PFSK-1 (cell line): ENCODE measurements at regions not wholly inside any gene's neighbourhood (a gene's known extent, or its start where the extent isn't known, plus 50 kb on each side); places are given as distances from the start of the nearest gene placed in this dataset.

ENCODE experiments used
- FOXP2 ChIP-seq: optimal IDR thresholded peaks from 2 replicates; pipeline ENCODE3; 2011; ENCODE audit warnings: borderline replicate concordance, control low read depth, inconsistent platforms; ENCODE audit not compliant: insufficient read depth; ENCODE audit errors: extremely low read length, extremely low read depth
- POLR2AphosphoS5 ChIP-seq: IDR thresholded peaks from 2 replicates; pipeline ENCODE4 v1.6.1; 2012; ENCODE audit warnings: low read depth, mild to moderate bottlenecking, control low read depth, low read length, moderate library complexity
- SIN3A ChIP-seq: IDR thresholded peaks from 2 replicates; pipeline ENCODE4 v1.6.1; 2012; ENCODE audit warnings: mild to moderate bottlenecking, low read length, moderate library complexity, borderline replicate concordance; ENCODE audit not compliant: insufficient read depth
- TAF1 ChIP-seq: IDR thresholded peaks from 2 replicates; pipeline ENCODE4 v1.6.1; 2012; ENCODE audit warnings: low read length, control low read depth, borderline replicate concordance; ENCODE audit not compliant: insufficient read depth
- TF ChIP-seq, protein P1 (sequence below), 2 experiments: IDR thresholded peaks; 2 replicates each; pipeline versions ENCODE4 v1.6.1 to v1.8.0; 2011 to 2012; ENCODE audit warnings: low read depth in 2 of 2, low read length in 2 of 2, control low read depth in 1 of 2, inconsistent platforms in 1 of 2, mild to moderate bottlenecking in 1 of 2, moderate library complexity in 1 of 2; ENCODE audit not compliant: insufficient read depth in 1 of 2

GRCh38 chr1:70779571-70779970, 268.0 kb downstream of the PTGER3 start:
- TF ChIP-seq TAF1 (no peak), POLR2AphosphoS5 (no peak), SIN3A (no peak), FOXP2 (no peak)
- TF ChIP-seq, protein P1, sequence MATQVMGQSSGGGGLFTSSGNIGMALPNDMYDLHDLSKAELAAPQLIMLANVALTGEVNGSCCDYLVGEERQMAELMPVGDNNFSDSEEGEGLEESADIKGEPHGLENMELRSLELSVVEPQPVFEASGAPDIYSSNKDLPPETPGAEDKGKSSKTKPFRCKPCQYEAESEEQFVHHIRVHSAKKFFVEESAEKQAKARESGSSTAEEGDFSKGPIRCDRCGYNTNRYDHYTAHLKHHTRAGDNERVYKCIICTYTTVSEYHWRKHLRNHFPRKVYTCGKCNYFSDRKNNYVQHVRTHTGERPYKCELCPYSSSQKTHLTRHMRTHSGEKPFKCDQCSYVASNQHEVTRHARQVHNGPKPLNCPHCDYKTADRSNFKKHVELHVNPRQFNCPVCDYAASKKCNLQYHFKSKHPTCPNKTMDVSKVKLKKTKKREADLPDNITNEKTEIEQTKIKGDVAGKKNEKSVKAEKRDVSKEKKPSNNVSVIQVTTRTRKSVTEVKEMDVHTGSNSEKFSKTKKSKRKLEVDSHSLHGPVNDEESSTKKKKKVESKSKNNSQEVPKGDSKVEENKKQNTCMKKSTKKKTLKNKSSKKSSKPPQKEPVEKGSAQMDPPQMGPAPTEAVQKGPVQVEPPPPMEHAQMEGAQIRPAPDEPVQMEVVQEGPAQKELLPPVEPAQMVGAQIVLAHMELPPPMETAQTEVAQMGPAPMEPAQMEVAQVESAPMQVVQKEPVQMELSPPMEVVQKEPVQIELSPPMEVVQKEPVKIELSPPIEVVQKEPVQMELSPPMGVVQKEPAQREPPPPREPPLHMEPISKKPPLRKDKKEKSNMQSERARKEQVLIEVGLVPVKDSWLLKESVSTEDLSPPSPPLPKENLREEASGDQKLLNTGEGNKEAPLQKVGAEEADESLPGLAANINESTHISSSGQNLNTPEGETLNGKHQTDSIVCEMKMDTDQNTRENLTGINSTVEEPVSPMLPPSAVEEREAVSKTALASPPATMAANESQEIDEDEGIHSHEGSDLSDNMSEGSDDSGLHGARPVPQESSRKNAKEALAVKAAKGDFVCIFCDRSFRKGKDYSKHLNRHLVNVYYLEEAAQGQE (IDR thresholded peaks at IDR 0.05; ENCODE audit: insufficient read depth in 1 of 2, low read depth in 2 of 2, low read length in 2 of 2) = no peak
